ENCODE measurements at regions not wholly inside any gene's neighbourhood (a gene's known extent, or its start where the extent isn't known, plus 50 kb on each side); places are given as distances from the start of the nearest gene placed in this dataset.

- Histone ChIP-seq H3K27ac (ENCODE audit: insufficient read depth, low read length, poor library complexity, severe bottlenecking) (no peak overlapping the region), H3K9me3 (ENCODE audit: control insufficient read depth in 2 of 2, low read length in 2 of 2) (no peaks in the 10 kb centered on the region), H3K4me3 (ENCODE audit: low read depth, low read length) (no peak overlapping the region), H3K4me1 (ENCODE audit: control insufficient read depth, insufficient read depth, low read length, poor library complexity, severe bottlenecking) (no peaks in the 10 kb centered on the region), H3K27me3 (ENCODE audit: control insufficient read depth, insufficient read depth, low read length) (no peaks in the 10 kb centered on the region), H3K36me3 (ENCODE audit: control insufficient read depth, insufficient read depth, low read length) (no peaks in the 10 kb centered on the region)
- DNase-seq: no peak
- no peak overlapping the region for H3K4me3 Mint-ChIP-seq
- H3K4me1 Mint-ChIP-seq: no peaks in the 10 kb centered on the region
- no peaks in the 10 kb centered on the region for H3K27me3 Mint-ChIP-seq
- H3K27ac Mint-ChIP-seq: no peak overlapping the region
- H3K9me3 Mint-ChIP-seq: peaks cover 0 to 13% (median 9%) of the 10 kb centered on the region in 7 donors
- no peak for ATAC-seq (ENCODE audit: low read depth in 2 of 2)
- no peaks in the 10 kb centered on the region for H3K36me3 Mint-ChIP-seq
These were observed 600.2 kb upstream of the GRM7 start for GRCh38 chr3:6260551-6261191.

- H3K4me1 Mint-ChIP-seq: no peaks in the 10 kb centered on the region
- Histone ChIP-seq H3K4me3 (ENCODE audit: low read depth, low read length) (no peak overlapping the region), H3K27me3 (ENCODE audit: control insufficient read depth, insufficient read depth, low read length) (no peaks in the 10 kb centered on the region), H3K9me3 (ENCODE audit: control insufficient read depth in 2 of 2, low read length in 2 of 2) (no peaks in the 10 kb centered on the region), H3K36me3 (ENCODE audit: control insufficient read depth, insufficient read depth, low read length) (no peaks in the 10 kb centered on the region), H3K4me1 (ENCODE audit: control insufficient read depth, insufficient read depth, low read length, poor library complexity, severe bottlenecking) (no peaks in the 10 kb centered on the region), H3K27ac (ENCODE audit: insufficient read depth, low read length, poor library complexity, severe bottlenecking) (no peak overlapping the region)
- H3K27ac Mint-ChIP-seq: no peak overlapping the region
- ATAC-seq (ENCODE audit: low read depth in 2 of 2) (no peak), DNase-seq (no peak)
- no peaks in the 10 kb centered on the region for H3K36me3 Mint-ChIP-seq
- H3K4me3 Mint-ChIP-seq: no peak overlapping the region
- no peaks in the 10 kb centered on the region for H3K27me3 Mint-ChIP-seq
- H3K9me3 Mint-ChIP-seq: peaks cover 0 to 9% (median 4%) of the 10 kb centered on the region in 7 donors
These were observed 598.9 kb upstream of the GRM7 start for GRCh38 chr3:6262010-6262409.

- no peaks in the 10 kb centered on the region for H3K4me1 Mint-ChIP-seq
- Histone ChIP-seq H3K27me3 (ENCODE audit: control insufficient read depth, insufficient read depth, low read length) (no peaks in the 10 kb centered on the region), H3K4me1 (ENCODE audit: control insufficient read depth, insufficient read depth, low read length, poor library complexity, severe bottlenecking) (no peaks in the 10 kb centered on the region), H3K27ac (ENCODE audit: insufficient read depth, low read length, poor library complexity, severe bottlenecking) (no peak overlapping the region), H3K36me3 (ENCODE audit: control insufficient read depth, insufficient read depth, low read length) (no peaks in the 10 kb centered on the region), H3K4me3 (ENCODE audit: low read depth, low read length) (no peak overlapping the region), H3K9me3 (ENCODE audit: control insufficient read depth in 2 of 2, low read length in 2 of 2) (no peaks in the 10 kb centered on the region)
- no peaks in the 10 kb centered on the region for H3K27me3 Mint-ChIP-seq
- H3K27ac Mint-ChIP-seq: no peak overlapping the region
- H3K36me3 Mint-ChIP-seq: no peaks in the 10 kb centered on the region
- peaks cover 0 to 7% (median 4%) of the 10 kb centered on the region in 7 donors for H3K9me3 Mint-ChIP-seq
- no peak for DNase-seq
- ATAC-seq (ENCODE audit: low read depth in 2 of 2): no peak
- no peak overlapping the region for H3K4me3 Mint-ChIP-seq
These were observed 596.9 kb upstream of the GRM7 start for GRCh38 chr3:6264036-6264435.

GRCh38 chr3:6264906-6265305 lies 596.0 kb upstream of the GRM7 start:
- Histone ChIP-seq H3K4me3 (ENCODE audit: low read depth, low read length) (no peak overlapping the region), H3K36me3 (ENCODE audit: control insufficient read depth, insufficient read depth, low read length) (no peaks in the 10 kb centered on the region), H3K4me1 (ENCODE audit: control insufficient read depth, insufficient read depth, low read length, poor library complexity, severe bottlenecking) (no peaks in the 10 kb centered on the region), H3K27ac (ENCODE audit: insufficient read depth, low read length, poor library complexity, severe bottlenecking) (no peak overlapping the region), H3K9me3 (ENCODE audit: control insufficient read depth in 2 of 2, low read length in 2 of 2) (no peaks in the 10 kb centered on the region), H3K27me3 (ENCODE audit: control insufficient read depth, insufficient read depth, low read length) (no peaks in the 10 kb centered on the region)
- DNase-seq (no peak), ATAC-seq (ENCODE audit: low read depth in 2 of 2) (no peak)
- no peak overlapping the region for H3K4me3 Mint-ChIP-seq
- H3K9me3 Mint-ChIP-seq: peaks cover 0 to 11% (median 3%) of the 10 kb centered on the region in 7 donors
- H3K4me1 Mint-ChIP-seq: no peaks in the 10 kb centered on the region
- H3K27ac Mint-ChIP-seq: no peak overlapping the region
- no peaks in the 10 kb centered on the region for H3K27me3 Mint-ChIP-seq
- H3K36me3 Mint-ChIP-seq: no peaks in the 10 kb centered on the region

- Mint-ChIP-seq H3K27ac (no peak overlapping the region), H3K36me3 (no peaks in the 10 kb centered on the region), H3K4me3 (peak overlapping the region in 1 of 4 donors; percentile 85), H3K4me1 (no peaks in the 10 kb centered on the region), H3K9me3 (peaks cover 0 to 14% (median 3%) of the 10 kb centered on the region in 7 donors), H3K27me3 (no peaks in the 10 kb centered on the region)
- H3K4me1 ChIP-seq (ENCODE audit: control insufficient read depth, insufficient read depth, low read length, poor library complexity, severe bottlenecking): no peaks in the 10 kb centered on the region
- H3K27me3 ChIP-seq (ENCODE audit: control insufficient read depth, insufficient read depth, low read length): no peaks in the 10 kb centered on the region
- ATAC-seq (ENCODE audit: low read depth in 2 of 2) (no peak), DNase-seq (no peak)
- H3K4me3 ChIP-seq (ENCODE audit: low read depth, low read length): no peak overlapping the region
- H3K27ac ChIP-seq (ENCODE audit: insufficient read depth, low read length, poor library complexity, severe bottlenecking): no peak overlapping the region
- H3K36me3 ChIP-seq (ENCODE audit: control insufficient read depth, insufficient read depth, low read length): no peaks in the 10 kb centered on the region
- H3K9me3 ChIP-seq (ENCODE audit: control insufficient read depth in 2 of 2, low read length in 2 of 2): no peaks in the 10 kb centered on the region
These were observed 594.8 kb upstream of the GRM7 start for GRCh38 chr3:6266135-6266534.

GRCh38 chr3:6273878-6274277 lies 587.0 kb upstream of the GRM7 start:
- Histone ChIP-seq H3K9me3 (ENCODE audit: control insufficient read depth in 2 of 2, low read length in 2 of 2) (no peaks in the 10 kb centered on the region), H3K36me3 (ENCODE audit: control insufficient read depth, insufficient read depth, low read length) (no peaks in the 10 kb centered on the region), H3K4me1 (ENCODE audit: control insufficient read depth, insufficient read depth, low read length, poor library complexity, severe bottlenecking) (no peaks in the 10 kb centered on the region), H3K27me3 (ENCODE audit: control insufficient read depth, insufficient read depth, low read length) (no peaks in the 10 kb centered on the region), H3K27ac (ENCODE audit: insufficient read depth, low read length, poor library complexity, severe bottlenecking) (no peak overlapping the region), H3K4me3 (ENCODE audit: low read depth, low read length) (no peak overlapping the region)
- Mint-ChIP-seq H3K36me3 (no peaks in the 10 kb centered on the region), H3K27ac (no peak overlapping the region), H3K4me1 (no peaks in the 10 kb centered on the region), H3K9me3 (peaks cover 4 to 20% (median 9%) of the 10 kb centered on the region in 7 donors), H3K4me3 (no peak overlapping the region), H3K27me3 (no peaks in the 10 kb centered on the region)
- DNase-seq (no peak), ATAC-seq (ENCODE audit: low read depth in 2 of 2) (no peak)

- Histone ChIP-seq H3K36me3 (ENCODE audit: control insufficient read depth, insufficient read depth, low read length) (no peaks in the 10 kb centered on the region), H3K27ac (ENCODE audit: insufficient read depth, low read length, poor library complexity, severe bottlenecking) (no peak overlapping the region), H3K27me3 (ENCODE audit: control insufficient read depth, insufficient read depth, low read length) (no peaks in the 10 kb centered on the region), H3K4me1 (ENCODE audit: control insufficient read depth, insufficient read depth, low read length, poor library complexity, severe bottlenecking) (no peaks in the 10 kb centered on the region), H3K9me3 (ENCODE audit: control insufficient read depth in 2 of 2, low read length in 2 of 2) (no peaks in the 10 kb centered on the region), H3K4me3 (ENCODE audit: low read depth, low read length) (no peak overlapping the region)
- H3K27me3 Mint-ChIP-seq: no peaks in the 10 kb centered on the region
- no peaks in the 10 kb centered on the region for H3K4me1 Mint-ChIP-seq
- ATAC-seq (ENCODE audit: low read depth in 2 of 2) (no peak), DNase-seq (no peak)
- H3K9me3 Mint-ChIP-seq: peaks cover 4 to 29% (median 7%) of the 10 kb centered on the region in 7 donors
- no peak overlapping the region for H3K4me3 Mint-ChIP-seq
- no peak overlapping the region for H3K27ac Mint-ChIP-seq
- no peaks in the 10 kb centered on the region for H3K36me3 Mint-ChIP-seq
These were observed 579.3 kb upstream of the GRM7 start for GRCh38 chr3:6281662-6282061.

- Histone ChIP-seq H3K27ac (ENCODE audit: insufficient read depth, low read length, poor library complexity, severe bottlenecking) (no peak overlapping the region), H3K36me3 (ENCODE audit: control insufficient read depth, insufficient read depth, low read length) (no peaks in the 10 kb centered on the region), H3K4me3 (ENCODE audit: low read depth, low read length) (no peak overlapping the region), H3K27me3 (ENCODE audit: control insufficient read depth, insufficient read depth, low read length) (no peaks in the 10 kb centered on the region), H3K4me1 (ENCODE audit: control insufficient read depth, insufficient read depth, low read length, poor library complexity, severe bottlenecking) (no peaks in the 10 kb centered on the region), H3K9me3 (ENCODE audit: control insufficient read depth in 2 of 2, low read length in 2 of 2) (no peaks in the 10 kb centered on the region)
- ATAC-seq (ENCODE audit: low read depth in 2 of 2) (no peak), DNase-seq (peak in 1 of 3 donors; percentile 2)
- H3K4me3 Mint-ChIP-seq: no peak overlapping the region
- peaks cover 4 to 25% (median 10%) of the 10 kb centered on the region in 7 donors for H3K9me3 Mint-ChIP-seq
- H3K36me3 Mint-ChIP-seq: no peaks in the 10 kb centered on the region
- H3K27me3 Mint-ChIP-seq: no peaks in the 10 kb centered on the region
- H3K27ac Mint-ChIP-seq: no peak overlapping the region
- no peaks in the 10 kb centered on the region for H3K4me1 Mint-ChIP-seq
These were observed 578.0 kb upstream of the GRM7 start for GRCh38 chr3:6282918-6283317.

Data from CD4-positive, CD25-positive, alpha-beta regulatory T cell (primary cell).